Spleen (tissue), 7 donors: ENCODE measurements at regions not wholly inside any gene's neighbourhood (a gene's known extent, or its start where the extent isn't known, plus 50 kb on each side); places are given as distances from the start of the nearest gene placed in this dataset.

ENCODE experiments used
- POLR2AphosphoS5 ChIP-seq, 3 donors: sonication (generic); formaldehyde crosslinking; IDR thresholded peaks; one replicate each; pipeline ENCODE4 v1.5.1; 2017; ENCODE audit warnings: antibody characterized with exemption in 3 of 3
- TF ChIP-seq, protein P1 (sequence below), 11 experiments: fragments of 200-600 bp in 7 of 11; fragments of 450-650 bp in 4 of 11; sonication (generic) in 4 of 11; IDR thresholded peaks in 8 of 11; conservative IDR thresholded peaks in 3 of 11; 1 replicate in 7 of 11; 2 replicates in 4 of 11; pipeline versions ENCODE4 v1.4.0 to v1.8.0; 2016 to 2021; ENCODE audit warnings: antibody characterized with exemption in 11 of 11, inconsistent platforms in 4 of 11, mild to moderate bottlenecking in 1 of 11
- donor health status: DM: no; HTN: no; CAD: no; lungs with moderate emphysema.
- donor health status: DM: no; HTN: no; CAD: no.
- donor health status: DM: no; HTN: no; CAD: no.

DNA sequence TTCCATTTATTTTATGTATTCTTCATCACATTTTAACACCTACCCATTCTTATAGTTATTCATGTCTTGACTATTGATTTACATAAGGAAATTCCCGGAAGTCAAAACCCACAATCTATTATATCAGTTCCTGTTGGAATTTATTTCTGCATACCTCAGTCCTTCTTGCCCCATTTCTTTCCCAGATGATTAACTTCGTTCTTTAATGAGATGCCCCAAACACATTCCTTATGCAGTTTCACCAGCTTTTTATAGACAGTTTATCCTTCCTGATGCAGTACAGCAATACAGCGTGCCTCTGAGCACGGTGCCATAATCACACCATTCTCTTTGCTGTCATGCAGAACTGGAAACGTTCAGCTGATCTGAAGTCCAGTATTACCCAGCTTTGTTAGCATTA, 175.8 kb upstream of the NANOGP8 start:
- TF ChIP-seq POLR2AphosphoS5 (IDR thresholded peaks at IDR 0.05) = no peak
- TF ChIP-seq, protein P1, sequence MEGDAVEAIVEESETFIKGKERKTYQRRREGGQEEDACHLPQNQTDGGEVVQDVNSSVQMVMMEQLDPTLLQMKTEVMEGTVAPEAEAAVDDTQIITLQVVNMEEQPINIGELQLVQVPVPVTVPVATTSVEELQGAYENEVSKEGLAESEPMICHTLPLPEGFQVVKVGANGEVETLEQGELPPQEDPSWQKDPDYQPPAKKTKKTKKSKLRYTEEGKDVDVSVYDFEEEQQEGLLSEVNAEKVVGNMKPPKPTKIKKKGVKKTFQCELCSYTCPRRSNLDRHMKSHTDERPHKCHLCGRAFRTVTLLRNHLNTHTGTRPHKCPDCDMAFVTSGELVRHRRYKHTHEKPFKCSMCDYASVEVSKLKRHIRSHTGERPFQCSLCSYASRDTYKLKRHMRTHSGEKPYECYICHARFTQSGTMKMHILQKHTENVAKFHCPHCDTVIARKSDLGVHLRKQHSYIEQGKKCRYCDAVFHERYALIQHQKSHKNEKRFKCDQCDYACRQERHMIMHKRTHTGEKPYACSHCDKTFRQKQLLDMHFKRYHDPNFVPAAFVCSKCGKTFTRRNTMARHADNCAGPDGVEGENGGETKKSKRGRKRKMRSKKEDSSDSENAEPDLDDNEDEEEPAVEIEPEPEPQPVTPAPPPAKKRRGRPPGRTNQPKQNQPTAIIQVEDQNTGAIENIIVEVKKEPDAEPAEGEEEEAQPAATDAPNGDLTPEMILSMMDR (IDR thresholded peaks at IDR 0.05 in 8 of 11, conservative IDR thresholded peaks at IDR 0.05 in 3 of 11) = no peak
